Lower leg skin (tissue), 4 donors: ENCODE measurements at regions not wholly inside any gene's neighbourhood (a gene's known extent, or its start where the extent isn't known, plus 50 kb on each side); places are given as distances from the start of the nearest gene placed in this dataset.

Experiments
- DNase-seq, 2 donors: peaks; one replicate each; pipeline ENCODE4 v3.0.0-alpha.2; 2019; ENCODE audit warnings: low spot score in 2 of 2
- H3K4me3 ChIP-seq: fragments of 200-600 bp; sonication (generic); 2 replicates; pipeline ENCODE4 v1.5.1; 2017; ENCODE audit warnings: mild to moderate bottlenecking, low read depth; ENCODE audit not compliant: poor library complexity, severe bottlenecking
- CTCF ChIP-seq, 3 donors: fragments of 450-650 bp; IDR thresholded peaks; one replicate each; pipeline ENCODE4 v1.5.1; 2016; ENCODE audit warnings: antibody characterized with exemption in 3 of 3, mild to moderate bottlenecking in 3 of 3, moderate library complexity in 2 of 3
- POLR2A ChIP-seq, 2 donors: fragments of 450-650 bp; IDR thresholded peaks; one replicate each; pipeline ENCODE4 v1.6.1; 2016 to 2017; ENCODE audit warnings: antibody characterized with exemption in 2 of 2, mild to moderate bottlenecking in 1 of 2, moderate library complexity in 1 of 2
- WGBS, 2 donors: methylation state at CpG; one replicate each; pipeline ENCODE4 v1.1.5; 2018; 5-methylcytosine and 5-hydroxymethylcytosine counted together
- intact Hi-C: fragments of 100-400 bp; cut with DNase I; formaldehyde crosslinking; loops from one replicate; pipeline ENCODE4 v1.15.0; 2023; ENCODE audit warnings: low total_unique reads

GRCh38 chr1:199449221-199449620, 578.3 kb upstream of the NR5A2 start:
- TF ChIP-seq POLR2A (IDR thresholded peaks at IDR 0.05), result no peak
- no peak for TF ChIP-seq CTCF (IDR thresholded peaks at IDR 0.05)
- intact Hi-C loops, result no loop called here

GRCh38 chr1:199449681-199450080, 577.8 kb upstream of the NR5A2 start:
- intact Hi-C loops, result no loop called here
- no peak overlapping the region for H3K4me3 ChIP-seq
- no peak for DNase-seq
- 39 to 63% methylated on average over 2 of the region's 2 CpGs for WGBS, 2 donors
- no peak for TF ChIP-seq CTCF (IDR thresholded peaks at IDR 0.05)
- no peak for TF ChIP-seq POLR2A (IDR thresholded peaks at IDR 0.05)

More at GRCh38 chr1:199449221-199449620, 578.3 kb upstream of the NR5A2 start:
- DNase-seq, result no peak
- H3K4me3 ChIP-seq, result no peak overlapping the region
- WGBS, 2 donors, result 63 to 65% methylated on average over 3 of the region's 3 CpGs

- intact Hi-C loops, result no loop called here
- no peak overlapping the region for H3K4me3 ChIP-seq
- no peak for DNase-seq
- TF ChIP-seq CTCF (IDR thresholded peaks at IDR 0.05), result no peak
- TF ChIP-seq POLR2A (IDR thresholded peaks at IDR 0.05), result no peak
- WGBS, 2 donors, result 69 to 71% methylated on average over 2 of the region's 2 CpGs
These were observed 574.9 kb upstream of the NR5A2 start for GRCh38 chr1:199452627-199453026.

GRCh38 chr1:199453723-199454122, 573.8 kb upstream of the NR5A2 start:
- WGBS, 2 donors, result 49 to 65% methylated on average over 3 of the region's 3 CpGs
- DNase-seq, result no peak
- intact Hi-C loops, result no loop called here
- H3K4me3 ChIP-seq, result no peak overlapping the region
- TF ChIP-seq POLR2A (IDR thresholded peaks at IDR 0.05) (no peak), CTCF (IDR thresholded peaks at IDR 0.05) (no peak)

- no peak overlapping the region for H3K4me3 ChIP-seq
- DNase-seq, result no peak
- intact Hi-C loops, result no loop called here
- TF ChIP-seq POLR2A (IDR thresholded peaks at IDR 0.05), result no peak
- no peak for TF ChIP-seq CTCF (IDR thresholded peaks at IDR 0.05)
- 42 to 43% methylated on average over 3 of the region's 3 CpGs for WGBS, 2 donors
These were observed 566.6 kb upstream of the NR5A2 start for GRCh38 chr1:199460933-199461332.

GRCh38 chr1:199463521-199464127, 563.9 kb upstream of the NR5A2 start:
- intact Hi-C loops, result no loop called here
- no peak for DNase-seq
- no peak overlapping the region for H3K4me3 ChIP-seq
- 82 to 90% methylated on average over 1 of the region's 1 CpG for WGBS, 2 donors
- TF ChIP-seq POLR2A (IDR thresholded peaks at IDR 0.05) (no peak), CTCF (IDR thresholded peaks at IDR 0.05) (no peak)
